ENCODE measurements at regions not wholly inside any gene's neighbourhood (a gene's known extent, or its start where the extent isn't known, plus 50 kb on each side); places are given as distances from the start of the nearest gene placed in this dataset.
A peak's percentile ranks its signal among the peaks of the same experiment; 100 is the strongest.
"Not testable (repeated sequence)": the region's sequence is repeated elsewhere in the genome, so short reads cannot be mapped to it uniquely, and the experiment has no call there.

DNA sequence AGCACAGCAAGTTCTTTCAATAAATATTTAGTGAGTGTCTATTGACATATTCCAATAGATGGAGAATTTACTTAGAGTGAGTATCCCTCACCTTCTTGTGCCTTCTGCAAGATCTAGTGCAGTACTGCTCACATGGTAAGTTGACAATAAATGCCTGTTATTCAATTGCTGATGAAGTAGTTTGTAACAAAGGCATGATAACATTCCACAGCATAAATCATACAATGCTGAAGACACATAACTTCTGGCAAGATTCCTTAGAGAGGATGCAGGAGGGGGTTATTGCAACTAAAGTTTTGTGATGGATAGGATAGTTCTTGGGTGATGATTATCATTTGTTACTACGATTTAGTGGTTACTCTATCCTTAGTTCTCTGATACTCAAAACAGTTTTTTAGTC, 112.2 kb upstream of the RBMS3 start:
- intact Hi-C loops (cut with micrococcal nuclease): no loop called here
- Mint-ChIP-seq H3K27me3 (ENCODE audit: insufficient read depth) (no peaks in the 10 kb centered on the region), H3K36me3 (ENCODE audit: low read depth) (no peaks in the 10 kb centered on the region), H3K9me3 (peaks cover 12% of the 10 kb centered on the region), H3K27ac (no peak overlapping the region), H3K4me3 (no peak overlapping the region), H3K4me1 (ENCODE audit: low read depth) (peaks cover 23% of the 10 kb centered on the region)
- DNase-seq (ENCODE audit: low spot score): no peak

DNA sequence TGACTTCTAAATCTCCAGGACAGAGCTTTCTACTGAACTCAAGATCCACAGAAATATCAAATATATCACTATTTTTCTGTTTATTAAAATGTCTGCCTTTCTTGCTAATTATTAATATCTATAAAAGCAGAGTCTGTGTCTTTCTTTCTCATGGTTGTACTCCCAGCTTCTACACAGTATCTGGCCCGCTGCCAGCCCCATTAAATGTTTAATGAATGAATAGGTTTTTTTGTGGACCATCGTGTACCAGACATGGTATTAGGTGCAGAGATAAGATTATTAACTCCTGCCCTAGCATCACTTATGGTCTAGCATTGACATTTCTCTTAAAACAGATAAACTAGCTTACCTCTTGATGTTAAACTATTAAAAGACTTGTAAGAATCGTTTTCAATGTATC, 111.4 kb upstream of the RBMS3 start:
- peaks cover 14% of the 10 kb centered on the region for H3K9me3 Mint-ChIP-seq
- no peaks in the 10 kb centered on the region for H3K36me3 Mint-ChIP-seq (ENCODE audit: low read depth)
- no peaks in the 10 kb centered on the region for H3K27me3 Mint-ChIP-seq (ENCODE audit: insufficient read depth)
- peaks cover 23% of the 10 kb centered on the region for H3K4me1 Mint-ChIP-seq (ENCODE audit: low read depth)
- DNase-seq (ENCODE audit: low spot score): no peak
- H3K4me3 Mint-ChIP-seq: no peak overlapping the region
- H3K27ac Mint-ChIP-seq: no peak overlapping the region
- intact Hi-C loops (cut with micrococcal nuclease): no loop called here

DNA sequence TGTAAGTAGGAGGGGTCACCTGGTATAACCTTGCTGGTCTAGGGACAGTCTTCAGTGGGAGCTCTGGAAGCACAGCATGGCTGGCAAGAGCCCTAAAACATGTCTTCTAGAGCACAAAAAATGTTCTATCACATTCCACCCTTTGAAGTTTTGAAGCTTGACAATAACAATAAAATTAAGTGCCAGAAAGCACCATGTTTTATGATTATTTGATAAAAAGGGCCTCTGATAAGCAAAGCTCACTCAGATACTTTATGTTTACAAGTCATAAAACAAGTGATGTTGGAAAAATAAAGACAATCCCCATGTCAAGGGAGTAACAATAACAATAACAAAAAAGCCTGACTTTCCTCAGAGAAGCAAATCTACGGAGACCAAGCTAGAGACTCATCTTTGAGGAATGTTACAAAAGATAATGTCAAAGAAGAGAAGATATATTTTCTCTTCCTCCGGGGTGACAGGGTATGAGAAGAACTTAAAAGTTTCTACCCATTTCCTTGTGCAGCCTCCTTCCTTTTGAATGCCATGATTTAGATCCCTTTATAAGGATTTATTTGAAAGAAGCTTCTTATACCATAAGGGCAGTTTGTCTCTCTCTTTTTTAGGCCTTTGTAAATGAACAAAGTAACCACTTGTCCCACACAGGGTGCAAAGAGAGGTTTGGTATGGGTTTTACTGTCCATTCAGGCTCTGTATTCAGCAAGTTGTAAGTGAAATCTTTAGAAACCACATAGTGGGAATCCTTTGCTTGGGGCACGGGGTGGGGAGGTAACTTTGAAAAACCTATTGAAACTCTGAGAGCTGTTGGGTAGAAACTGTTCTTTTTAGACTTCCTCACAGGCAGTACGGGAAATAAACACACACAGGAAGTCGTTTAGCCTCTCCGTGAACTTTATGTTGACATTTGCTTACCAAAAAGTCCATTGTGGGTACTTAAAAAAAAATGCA, 109.6 kb upstream of the RBMS3 start:
- DNase-seq (ENCODE audit: low spot score): peak; percentile 12
- Mint-ChIP-seq H3K9me3 (peaks cover 14% of the 10 kb centered on the region), H3K4me1 (ENCODE audit: low read depth) (peaks cover 23% of the 10 kb centered on the region), H3K27ac (peak overlapping the region; percentile 69), H3K36me3 (ENCODE audit: low read depth) (no peaks in the 10 kb centered on the region), H3K4me3 (peak overlapping the region; percentile 7), H3K27me3 (ENCODE audit: insufficient read depth) (no peaks in the 10 kb centered on the region)
- intact Hi-C loops (cut with micrococcal nuclease): loop anchor here (2.0 kb wide), 1 partner anchor 17 kb away; no protein-coding TSS in a partner anchor

DNA sequence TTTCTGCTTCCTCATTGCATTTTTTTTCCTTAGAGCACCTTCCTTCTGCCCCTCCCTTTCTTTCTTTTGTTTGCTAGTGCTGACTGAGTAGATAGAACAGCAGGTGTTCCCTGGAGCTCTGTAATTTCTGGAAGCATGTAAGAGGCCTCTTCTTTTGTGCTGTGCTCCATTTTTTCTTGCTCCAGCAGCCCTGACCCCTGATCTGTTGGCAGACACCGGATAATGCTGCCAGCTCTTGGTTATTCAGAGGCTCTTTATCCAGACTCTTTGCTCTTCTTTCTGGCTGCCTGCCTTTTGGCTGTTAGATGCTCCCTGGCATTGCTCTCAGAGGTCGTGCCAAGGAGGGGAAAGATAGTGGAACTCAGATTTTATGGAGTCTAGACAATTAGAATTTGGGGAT, 104.4 kb upstream of the RBMS3 start:
- intact Hi-C loops (cut with micrococcal nuclease): no loop called here

DNA sequence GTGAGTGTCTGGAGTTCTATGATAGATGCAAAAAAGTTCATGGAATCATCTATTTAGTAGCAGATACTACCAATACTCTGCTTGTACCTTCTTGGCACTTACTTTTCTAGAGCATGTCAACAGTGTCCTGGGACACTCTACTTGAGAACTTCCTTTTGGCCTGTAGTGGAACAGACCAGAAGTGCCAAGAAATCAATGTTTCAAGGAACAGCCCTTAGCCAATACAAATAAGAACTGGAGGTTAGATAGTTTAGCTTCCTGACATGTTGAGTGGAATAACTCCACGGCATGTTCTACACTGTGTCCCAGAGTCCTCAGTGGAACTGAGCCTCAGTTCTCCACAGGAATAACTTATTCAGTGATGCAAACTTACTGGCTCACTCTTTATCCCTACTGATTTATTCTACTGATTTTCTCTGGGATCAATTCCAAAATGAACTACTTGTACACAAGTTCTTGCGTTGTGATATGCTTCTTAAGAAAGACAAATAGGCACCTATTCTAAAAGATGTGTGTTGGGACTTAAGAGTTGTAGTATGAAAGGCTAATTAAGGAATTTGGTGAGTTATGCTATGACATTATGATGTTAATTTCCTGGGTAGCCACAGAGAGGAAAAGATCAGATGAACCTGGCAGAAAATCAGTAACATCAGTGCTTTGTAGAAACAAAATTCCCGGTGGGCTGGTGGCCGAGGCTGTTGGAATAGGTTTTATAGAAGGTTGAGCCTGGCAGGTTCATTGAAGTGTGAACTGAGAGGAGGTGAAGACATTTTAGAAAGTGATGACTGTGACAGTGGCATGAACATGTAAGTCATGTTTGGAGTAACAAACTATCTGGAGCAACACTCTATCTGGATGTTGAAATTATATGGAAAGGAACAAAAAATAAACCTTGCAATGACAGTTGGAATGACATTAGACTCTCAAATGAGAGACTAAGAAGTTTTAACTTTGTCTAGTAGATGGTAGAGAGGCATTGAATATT, 101.8 kb upstream of the RBMS3 start:
- H3K27ac Mint-ChIP-seq: no peak overlapping the region
- no peaks in the 10 kb centered on the region for H3K27me3 Mint-ChIP-seq (ENCODE audit: insufficient read depth)
- no peak for DNase-seq (ENCODE audit: low spot score)
- intact Hi-C loops (cut with micrococcal nuclease): no loop called here
- peaks cover 4% of the 10 kb centered on the region for H3K36me3 Mint-ChIP-seq (ENCODE audit: low read depth)
- H3K4me1 Mint-ChIP-seq (ENCODE audit: low read depth): peaks cover 33% of the 10 kb centered on the region
- no peak overlapping the region for H3K4me3 Mint-ChIP-seq
- peaks cover 17% of the 10 kb centered on the region for H3K9me3 Mint-ChIP-seq

More for the DNA sequence above, 104.4 kb upstream of the RBMS3 start:
- DNase-seq (ENCODE audit: low spot score): no peak
- H3K27me3 Mint-ChIP-seq (ENCODE audit: insufficient read depth): no peaks in the 10 kb centered on the region
- peaks cover 4% of the 10 kb centered on the region for H3K36me3 Mint-ChIP-seq (ENCODE audit: low read depth)
- no peak overlapping the region for H3K27ac Mint-ChIP-seq
- no peak overlapping the region for H3K4me3 Mint-ChIP-seq
- peaks cover 35% of the 10 kb centered on the region for H3K4me1 Mint-ChIP-seq (ENCODE audit: low read depth)
- peaks cover 28% of the 10 kb centered on the region for H3K9me3 Mint-ChIP-seq

DNA sequence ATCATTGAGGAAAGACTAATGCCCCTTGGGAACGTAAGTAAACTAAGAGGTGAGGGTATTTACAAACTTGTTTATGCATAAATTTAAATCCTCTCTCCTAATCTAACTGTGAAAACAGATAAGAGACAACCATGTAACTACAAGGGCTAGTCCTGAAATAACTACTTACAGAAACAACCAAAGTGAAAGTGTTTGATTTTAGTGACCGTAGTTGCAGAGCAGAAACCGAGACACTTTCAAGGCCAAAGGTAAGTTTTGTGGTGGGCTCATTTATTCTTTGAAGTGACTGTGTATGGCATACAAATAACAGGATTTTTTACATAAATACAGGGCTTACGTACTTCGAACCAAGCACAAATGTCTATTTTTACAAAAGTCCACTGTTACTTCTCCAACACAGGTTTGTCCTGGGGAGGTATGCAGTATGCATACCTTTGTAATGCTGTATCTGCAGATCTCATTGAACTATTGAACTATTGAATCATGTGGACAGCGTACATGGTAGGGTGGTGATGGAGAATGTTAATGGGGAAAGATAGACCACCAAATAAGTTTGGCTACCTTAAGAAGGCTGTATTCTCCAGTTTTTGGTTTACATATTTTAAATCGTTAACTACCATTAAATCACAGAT, 99.6 kb upstream of the RBMS3 start:
- Mint-ChIP-seq H3K4me1 (ENCODE audit: low read depth) (peaks cover 45% of the 10 kb centered on the region), H3K9me3 (peaks cover 14% of the 10 kb centered on the region), H3K36me3 (ENCODE audit: low read depth) (peaks cover 4% of the 10 kb centered on the region), H3K27me3 (ENCODE audit: insufficient read depth) (no peaks in the 10 kb centered on the region), H3K27ac (no peak overlapping the region), H3K4me3 (no peak overlapping the region)
- intact Hi-C loops (cut with micrococcal nuclease): loop anchor here (10.0 kb wide), 2 partner anchors 836 to 1424 kb away; partner anchors contain the start of genes AZI2, TGFBR2 and ZCWPW2
- DNase-seq (ENCODE audit: low spot score): no peak

DNA sequence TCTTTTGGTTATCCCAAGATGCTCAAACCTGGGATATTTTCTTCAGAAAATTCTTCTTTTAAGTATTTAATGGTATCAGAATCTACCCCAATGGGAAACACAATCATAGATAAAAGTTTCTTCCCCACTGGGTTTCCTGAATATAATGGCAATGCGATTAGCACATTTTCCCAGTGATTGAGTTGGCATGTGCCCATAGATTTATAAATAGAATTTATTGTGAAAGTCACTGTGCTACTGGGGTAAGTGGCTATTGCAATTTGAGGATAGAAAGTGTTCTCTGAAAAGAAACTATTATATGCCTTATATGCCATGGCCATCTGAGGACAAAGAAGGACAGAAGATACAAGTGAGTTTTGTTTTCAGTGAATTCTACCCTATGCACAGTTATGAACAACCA, 99.0 kb upstream of the RBMS3 start:
- H3K4me3 Mint-ChIP-seq: no peak overlapping the region
- H3K36me3 Mint-ChIP-seq (ENCODE audit: low read depth): peaks cover 5% of the 10 kb centered on the region
- no peak for DNase-seq (ENCODE audit: low spot score)
- peaks cover 52% of the 10 kb centered on the region for H3K4me1 Mint-ChIP-seq (ENCODE audit: low read depth)
- H3K27ac Mint-ChIP-seq: no peak overlapping the region
- intact Hi-C loops (cut with micrococcal nuclease): loop anchor here (10.0 kb wide), 2 partner anchors 837 to 1423 kb away; partner anchors contain the start of genes AZI2, TGFBR2 and ZCWPW2
- H3K9me3 Mint-ChIP-seq: peaks cover 15% of the 10 kb centered on the region
- H3K27me3 Mint-ChIP-seq (ENCODE audit: insufficient read depth): no peaks in the 10 kb centered on the region

DNA sequence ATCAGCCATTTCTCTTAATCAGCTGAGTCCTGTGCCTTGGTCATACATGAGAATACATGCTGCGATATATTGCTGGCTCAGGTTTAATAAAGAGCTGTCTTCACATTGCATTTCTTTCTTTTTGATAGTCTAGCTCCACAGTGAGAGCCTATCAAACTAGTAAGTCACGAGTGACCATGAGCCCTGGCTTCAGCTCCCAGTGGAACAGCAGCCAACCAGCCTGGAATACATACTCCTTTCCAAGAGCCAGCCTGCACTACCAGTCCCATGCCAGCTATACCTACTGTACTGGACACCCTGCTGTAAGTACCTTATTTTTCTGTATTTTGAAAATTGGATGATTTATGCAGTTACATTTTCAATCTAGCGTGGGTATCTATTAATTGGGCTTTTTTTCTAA, 98.0 kb upstream of the RBMS3 start:
- DNase-seq (ENCODE audit: low spot score); H3K27me3 Mint-ChIP-seq (ENCODE audit: insufficient read depth); H3K4me3 Mint-ChIP-seq; H3K36me3 Mint-ChIP-seq (ENCODE audit: low read depth): not testable (repeated sequence)
- peaks cover 56% of the 10 kb centered on the region for H3K4me1 Mint-ChIP-seq (ENCODE audit: low read depth)
- intact Hi-C loops (cut with micrococcal nuclease): loop anchor here (1.0 to 10.0 kb wide), 8 partner anchors 29 to 1422 kb away; partner anchors contain the start of genes AZI2, TGFBR2 and ZCWPW2
- H3K9me3 Mint-ChIP-seq: peaks cover 17% of the 10 kb centered on the region
- H3K27ac Mint-ChIP-seq: peak overlapping the region; percentile 68

DNA sequence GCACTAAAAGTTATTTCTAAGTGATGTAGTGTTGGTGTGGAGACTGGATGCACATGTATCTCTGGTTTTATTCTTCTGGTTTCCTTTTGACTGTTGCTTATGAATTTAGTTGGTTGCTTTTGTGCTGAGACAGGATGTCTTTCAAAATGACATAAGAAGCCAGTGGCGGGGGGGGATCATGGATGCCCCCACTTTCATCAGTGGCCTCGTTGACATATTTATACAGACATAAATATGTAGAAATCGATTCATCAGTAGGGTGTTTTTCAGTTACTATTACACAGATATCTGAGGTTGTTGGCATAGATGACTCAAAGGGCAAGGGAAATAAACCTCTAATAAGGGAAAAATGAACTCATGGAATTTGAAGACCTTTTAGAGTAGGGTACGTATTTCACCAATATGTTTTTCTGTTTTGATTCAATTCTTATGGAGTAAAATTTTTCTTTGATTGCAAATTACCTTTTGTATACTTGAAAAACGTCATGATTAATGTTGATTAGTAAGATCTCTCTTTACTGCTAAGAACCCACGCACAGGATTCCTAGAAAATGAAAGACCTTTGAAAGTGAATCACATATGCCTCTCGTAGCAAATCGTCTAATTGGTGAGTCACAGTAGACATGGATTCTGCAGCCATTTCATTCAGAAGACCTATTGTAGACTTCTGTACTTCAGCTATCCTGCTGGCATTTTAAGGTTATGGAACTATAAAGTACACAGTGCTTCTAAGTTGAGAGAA, 97.4 kb upstream of the RBMS3 start:
- Mint-ChIP-seq H3K4me3 (peak overlapping the region; percentile 24), H3K4me1 (ENCODE audit: low read depth) (peaks cover 54% of the 10 kb centered on the region), H3K36me3 (ENCODE audit: low read depth) (peaks cover 5% of the 10 kb centered on the region), H3K27me3 (ENCODE audit: insufficient read depth) (no peaks in the 10 kb centered on the region), H3K27ac (peak overlapping the region; percentile 68), H3K9me3 (peaks cover 16% of the 10 kb centered on the region)
- intact Hi-C loops (cut with micrococcal nuclease): loop anchor here (1.0 to 10.0 kb wide), 8 partner anchors 29 to 1421 kb away; partner anchors contain the start of genes AZI2, TGFBR2 and ZCWPW2
- no peak for DNase-seq (ENCODE audit: low spot score)

DNA sequence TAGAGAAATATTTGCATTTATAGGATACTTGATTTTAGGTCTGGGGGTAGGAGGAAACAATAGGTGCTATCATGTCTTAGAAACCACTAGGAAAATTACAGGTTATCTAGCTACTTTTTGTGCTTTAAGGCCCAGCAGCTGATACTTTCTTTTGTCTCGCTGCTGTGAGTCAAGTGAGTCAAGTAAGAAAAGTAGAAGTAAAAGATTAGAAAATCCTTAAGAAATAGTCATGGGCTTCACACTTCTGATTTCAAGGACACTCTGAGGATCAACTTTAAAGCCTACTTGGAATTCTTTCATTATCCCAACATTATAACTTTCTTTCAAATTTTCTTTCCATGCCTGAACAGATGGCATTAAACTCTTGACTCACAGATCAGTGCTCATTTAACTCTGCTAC, 95.2 kb upstream of the RBMS3 start:
- DNase-seq (ENCODE audit: low spot score): no peak
- Mint-ChIP-seq H3K27ac (no peak overlapping the region), H3K4me1 (ENCODE audit: low read depth) (peaks cover 41% of the 10 kb centered on the region), H3K27me3 (ENCODE audit: insufficient read depth) (no peaks in the 10 kb centered on the region), H3K9me3 (peaks cover 9% of the 10 kb centered on the region), H3K36me3 (ENCODE audit: low read depth) (peaks cover 2% of the 10 kb centered on the region), H3K4me3 (no peak overlapping the region)
- intact Hi-C loops (cut with micrococcal nuclease): loop anchor here (10.0 kb wide), 2 partner anchors 841 to 1419 kb away; partner anchors contain the start of genes AZI2, TGFBR2 and ZCWPW2

DNA sequence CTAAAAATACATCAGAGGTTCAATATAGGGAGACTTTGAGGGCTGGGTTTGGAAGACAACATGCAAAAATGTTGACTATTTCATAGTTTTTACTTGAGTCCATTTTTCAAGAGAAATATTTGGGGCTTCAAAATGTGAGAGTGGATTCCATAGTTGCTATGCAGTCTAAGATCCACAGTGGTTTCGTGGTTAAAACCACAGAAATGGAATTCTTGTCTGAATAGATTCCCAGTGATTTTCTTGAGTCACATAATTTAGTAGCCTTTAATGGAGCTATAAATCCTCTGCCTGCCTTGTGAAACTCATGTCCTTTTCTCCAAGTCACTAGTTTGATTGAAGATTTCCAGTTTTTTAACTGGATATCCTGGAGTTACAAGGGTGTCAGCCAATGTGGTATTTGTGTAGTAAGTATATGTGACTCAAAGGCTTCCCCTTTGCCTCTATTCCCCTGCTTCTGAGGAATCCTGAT, 94.7 kb upstream of the RBMS3 start:
- peaks cover 2% of the 10 kb centered on the region for H3K36me3 Mint-ChIP-seq (ENCODE audit: low read depth)
- no peaks in the 10 kb centered on the region for H3K27me3 Mint-ChIP-seq (ENCODE audit: insufficient read depth)
- peaks cover 37% of the 10 kb centered on the region for H3K4me1 Mint-ChIP-seq (ENCODE audit: low read depth)
- peaks cover 9% of the 10 kb centered on the region for H3K9me3 Mint-ChIP-seq
- no peak for DNase-seq (ENCODE audit: low spot score)
- intact Hi-C loops (cut with micrococcal nuclease): loop anchor here (10.0 kb wide), 2 partner anchors 841 to 1419 kb away; partner anchors contain the start of genes AZI2, TGFBR2 and ZCWPW2
- H3K27ac Mint-ChIP-seq: no peak overlapping the region
- no peak overlapping the region for H3K4me3 Mint-ChIP-seq
